ENCODE measurements at regions not wholly inside any gene's neighbourhood (a gene's known extent, or its start where the extent isn't known, plus 50 kb on each side); places are given as distances from the start of the nearest gene placed in this dataset.

DNA sequence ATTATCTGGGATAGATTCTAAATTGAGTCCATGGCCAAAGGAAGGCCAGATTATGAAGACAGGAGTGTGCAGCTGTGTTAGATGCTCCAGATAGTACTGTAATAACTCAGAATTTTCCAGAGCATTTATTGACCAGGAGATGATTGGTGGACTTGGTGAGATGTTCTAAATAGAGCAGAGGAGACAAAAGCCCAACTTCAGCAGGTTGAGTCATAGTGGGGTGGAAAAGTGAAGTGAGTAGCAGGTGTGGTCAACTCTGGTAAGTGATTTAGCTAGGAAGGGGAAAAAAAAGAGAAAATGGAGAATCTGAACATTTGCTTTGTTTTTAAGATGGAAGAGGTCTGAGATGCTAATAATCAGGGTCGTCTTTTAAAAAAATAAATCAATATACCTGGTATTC lies 227.4 kb downstream of the TMEM200A start:
- ATAC-seq: no peak
- Histone ChIP-seq H3K4me3 (no peak overlapping the region), H3K27ac (no peak overlapping the region), H3K9me3 (no peaks in the 10 kb centered on the region), H3K36me3 (no peaks in the 10 kb centered on the region), H3K27me3 (no peaks in the 10 kb centered on the region), H3K4me1 (no peaks in the 10 kb centered on the region)
- 71 to 75% methylated on average over 1 of the region's 1 CpG for WGBS, 2 donors (ENCODE audit: low coverage in 1 of 2)
- TF ChIP-seq POLR2AphosphoS5 (IDR thresholded peaks at IDR 0.05): no peak
- no peak for TF ChIP-seq POLR2A (IDR thresholded peaks at IDR 0.05)
- TF ChIP-seq EP300 (IDR thresholded peaks at IDR 0.05): no peak
- TF ChIP-seq, protein P1, sequence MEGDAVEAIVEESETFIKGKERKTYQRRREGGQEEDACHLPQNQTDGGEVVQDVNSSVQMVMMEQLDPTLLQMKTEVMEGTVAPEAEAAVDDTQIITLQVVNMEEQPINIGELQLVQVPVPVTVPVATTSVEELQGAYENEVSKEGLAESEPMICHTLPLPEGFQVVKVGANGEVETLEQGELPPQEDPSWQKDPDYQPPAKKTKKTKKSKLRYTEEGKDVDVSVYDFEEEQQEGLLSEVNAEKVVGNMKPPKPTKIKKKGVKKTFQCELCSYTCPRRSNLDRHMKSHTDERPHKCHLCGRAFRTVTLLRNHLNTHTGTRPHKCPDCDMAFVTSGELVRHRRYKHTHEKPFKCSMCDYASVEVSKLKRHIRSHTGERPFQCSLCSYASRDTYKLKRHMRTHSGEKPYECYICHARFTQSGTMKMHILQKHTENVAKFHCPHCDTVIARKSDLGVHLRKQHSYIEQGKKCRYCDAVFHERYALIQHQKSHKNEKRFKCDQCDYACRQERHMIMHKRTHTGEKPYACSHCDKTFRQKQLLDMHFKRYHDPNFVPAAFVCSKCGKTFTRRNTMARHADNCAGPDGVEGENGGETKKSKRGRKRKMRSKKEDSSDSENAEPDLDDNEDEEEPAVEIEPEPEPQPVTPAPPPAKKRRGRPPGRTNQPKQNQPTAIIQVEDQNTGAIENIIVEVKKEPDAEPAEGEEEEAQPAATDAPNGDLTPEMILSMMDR (IDR thresholded peaks at IDR 0.05): no peak

DNA sequence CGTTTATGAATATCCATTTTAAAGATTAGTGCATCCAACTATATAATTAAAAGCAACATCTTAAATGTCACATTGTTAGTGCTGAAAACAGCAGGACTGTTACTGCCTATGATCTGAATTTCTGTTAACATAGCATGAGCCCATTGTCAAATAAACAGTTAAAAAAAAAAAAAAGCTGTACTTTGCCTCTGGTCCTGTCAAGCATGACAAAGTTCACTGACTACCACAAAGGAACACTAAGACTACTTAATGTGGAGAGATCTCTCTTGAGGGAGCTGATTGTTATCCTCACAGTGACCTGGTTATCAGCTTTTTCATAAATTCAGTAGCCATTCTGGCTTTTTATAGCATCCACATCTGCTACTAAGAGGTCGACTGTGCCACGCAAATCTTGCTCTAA lies 228.1 kb downstream of the TMEM200A start:
- H3K4me1 ChIP-seq: no peaks in the 10 kb centered on the region
- H3K27me3 ChIP-seq: no peaks in the 10 kb centered on the region
- 74 to 86% methylated on average over 3 of the region's 3 CpGs for WGBS, 2 donors (ENCODE audit: low coverage in 1 of 2)
- no peaks in the 10 kb centered on the region for H3K36me3 ChIP-seq
- ATAC-seq: no peak
- no peak overlapping the region for H3K27ac ChIP-seq
- TF ChIP-seq, protein P1 (IDR thresholded peaks at IDR 0.05): no peak
- TF ChIP-seq POLR2AphosphoS5 (IDR thresholded peaks at IDR 0.05) (no peak), POLR2A (IDR thresholded peaks at IDR 0.05) (no peak), EP300 (IDR thresholded peaks at IDR 0.05) (no peak)
- no peak overlapping the region for H3K4me3 ChIP-seq
- H3K9me3 ChIP-seq: no peaks in the 10 kb centered on the region

DNA sequence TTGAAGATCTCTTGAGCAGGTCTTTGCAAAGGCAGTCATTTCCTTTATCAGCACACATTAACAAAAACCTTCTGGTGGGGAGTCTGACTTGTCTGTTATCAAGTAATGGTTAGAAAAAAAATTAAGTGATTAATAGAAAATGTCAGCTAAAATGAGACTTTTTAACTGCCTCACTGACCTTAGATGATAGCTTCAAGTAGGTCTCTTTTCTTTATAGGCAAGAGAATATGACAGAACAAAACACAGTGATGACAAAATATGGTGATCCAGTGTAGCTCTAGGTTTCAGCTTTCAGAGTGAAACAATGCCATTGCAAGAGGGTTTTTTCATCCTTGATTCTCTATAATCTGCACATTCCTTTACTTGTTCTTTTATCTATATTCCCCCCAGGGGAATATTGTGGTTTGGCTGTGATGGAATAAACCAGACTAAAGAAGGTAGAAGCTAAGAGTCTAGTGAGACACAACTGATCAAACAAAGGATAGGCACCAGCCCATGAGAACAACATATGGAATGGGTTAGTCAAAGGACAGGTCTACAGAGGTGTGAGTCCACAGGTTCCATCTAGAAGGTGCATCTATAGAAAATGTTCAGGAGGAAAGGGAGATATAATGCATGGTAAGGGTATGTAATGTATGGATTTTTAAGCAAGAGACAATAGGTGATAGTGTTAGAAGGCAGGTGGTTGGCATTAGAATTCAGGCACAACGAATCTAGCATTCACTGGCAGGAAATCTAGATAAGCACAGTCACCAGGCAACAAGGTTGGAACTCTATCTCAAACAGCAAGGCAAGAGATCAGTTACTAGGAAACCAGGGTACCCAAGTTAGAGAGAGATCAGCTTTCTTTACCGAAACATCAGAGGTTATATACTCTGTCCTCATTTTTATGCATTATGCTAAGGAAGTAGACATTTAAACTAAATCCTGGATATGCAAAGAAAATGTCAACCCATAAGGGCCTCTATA lies 228.9 kb upstream of the SMLR1 start:
- 57 to 67% methylated on average over 2 of the region's 2 CpGs for WGBS, 2 donors (ENCODE audit: low coverage in 1 of 2)

DNA sequence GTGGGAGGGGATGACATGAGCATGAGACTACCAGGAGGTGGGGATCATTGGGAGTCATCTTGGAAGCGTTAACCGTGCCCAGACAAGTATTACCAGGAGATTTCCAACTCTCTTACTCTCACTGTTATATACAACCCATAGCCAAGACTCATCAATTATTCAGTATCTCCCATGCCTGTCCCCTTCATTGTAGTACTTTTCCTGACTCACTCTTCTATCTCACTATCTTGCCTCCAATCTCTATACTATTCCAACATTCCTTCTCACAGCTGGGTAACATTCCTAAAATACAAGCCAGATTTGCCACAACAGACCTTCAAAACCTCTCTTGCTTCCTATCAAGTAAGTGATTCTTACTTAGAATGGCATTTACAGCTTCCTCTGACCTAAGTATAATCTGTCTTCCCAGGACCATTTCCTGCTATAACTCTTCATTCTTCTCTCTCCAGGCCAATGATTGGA lies 226.3 kb upstream of the SMLR1 start:
- no peak for ATAC-seq
- Histone ChIP-seq H3K9me3 (no peaks in the 10 kb centered on the region), H3K4me1 (no peaks in the 10 kb centered on the region), H3K27me3 (no peaks in the 10 kb centered on the region), H3K27ac (no peak overlapping the region), H3K36me3 (no peaks in the 10 kb centered on the region), H3K4me3 (no peak overlapping the region)
- TF ChIP-seq, protein P1 (IDR thresholded peaks at IDR 0.05): no peak
- TF ChIP-seq EP300 (IDR thresholded peaks at IDR 0.05) (no peak), POLR2AphosphoS5 (IDR thresholded peaks at IDR 0.05) (no peak), POLR2A (IDR thresholded peaks at IDR 0.05) (no peak)
- 89 to 100% methylated on average over 2 of the region's 2 CpGs for WGBS, 2 donors (ENCODE audit: low coverage in 1 of 2)

More for the DNA sequence above, 228.9 kb upstream of the SMLR1 start:
- TF ChIP-seq, protein P1 (IDR thresholded peaks at IDR 0.05): no peak
- TF ChIP-seq POLR2A (IDR thresholded peaks at IDR 0.05) (no peak), EP300 (IDR thresholded peaks at IDR 0.05) (no peak), POLR2AphosphoS5 (IDR thresholded peaks at IDR 0.05) (no peak)
- ATAC-seq: no peak
- H3K4me1 ChIP-seq: no peaks in the 10 kb centered on the region
- no peak overlapping the region for H3K4me3 ChIP-seq
- H3K27me3 ChIP-seq: no peaks in the 10 kb centered on the region
- H3K9me3 ChIP-seq: no peaks in the 10 kb centered on the region
- H3K36me3 ChIP-seq: no peaks in the 10 kb centered on the region
- H3K27ac ChIP-seq: no peak overlapping the region

Data from gastroesophageal sphincter (tissue), 4 donors.